ENCODE measurements at regions not wholly inside any gene's neighbourhood (a gene's known extent, or its start where the extent isn't known, plus 50 kb on each side); places are given as distances from the start of the nearest gene placed in this dataset.

DNA sequence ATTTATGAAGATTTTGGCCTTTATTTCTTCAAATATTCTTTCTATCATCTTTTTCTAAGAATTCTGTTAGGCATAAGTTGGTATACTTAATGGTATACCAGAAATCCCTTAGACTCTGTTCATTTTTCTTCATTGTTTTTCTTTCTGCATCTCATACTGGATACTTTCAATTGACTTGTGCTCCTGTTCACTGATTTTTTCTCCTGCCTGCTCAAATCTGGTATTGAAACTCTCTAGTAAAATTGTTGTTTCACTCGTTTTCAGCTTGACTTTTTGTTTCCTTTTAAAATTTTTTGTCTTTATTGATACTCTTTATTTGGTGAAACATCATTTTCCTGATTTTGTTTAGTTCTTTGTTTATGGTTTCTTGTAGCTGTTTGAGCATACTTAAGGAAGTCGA lies 243.2 kb downstream of the TRIB2 start:
- TF ChIP-seq, protein P1, sequence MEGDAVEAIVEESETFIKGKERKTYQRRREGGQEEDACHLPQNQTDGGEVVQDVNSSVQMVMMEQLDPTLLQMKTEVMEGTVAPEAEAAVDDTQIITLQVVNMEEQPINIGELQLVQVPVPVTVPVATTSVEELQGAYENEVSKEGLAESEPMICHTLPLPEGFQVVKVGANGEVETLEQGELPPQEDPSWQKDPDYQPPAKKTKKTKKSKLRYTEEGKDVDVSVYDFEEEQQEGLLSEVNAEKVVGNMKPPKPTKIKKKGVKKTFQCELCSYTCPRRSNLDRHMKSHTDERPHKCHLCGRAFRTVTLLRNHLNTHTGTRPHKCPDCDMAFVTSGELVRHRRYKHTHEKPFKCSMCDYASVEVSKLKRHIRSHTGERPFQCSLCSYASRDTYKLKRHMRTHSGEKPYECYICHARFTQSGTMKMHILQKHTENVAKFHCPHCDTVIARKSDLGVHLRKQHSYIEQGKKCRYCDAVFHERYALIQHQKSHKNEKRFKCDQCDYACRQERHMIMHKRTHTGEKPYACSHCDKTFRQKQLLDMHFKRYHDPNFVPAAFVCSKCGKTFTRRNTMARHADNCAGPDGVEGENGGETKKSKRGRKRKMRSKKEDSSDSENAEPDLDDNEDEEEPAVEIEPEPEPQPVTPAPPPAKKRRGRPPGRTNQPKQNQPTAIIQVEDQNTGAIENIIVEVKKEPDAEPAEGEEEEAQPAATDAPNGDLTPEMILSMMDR (IDR thresholded peaks at IDR 0.05; ENCODE audit: low read depth, low read length) = no peak
- TF ChIP-seq EZH2phosphoT487 (IDR thresholded peaks at IDR 0.05; ENCODE audit: low read depth) = no peak

Data from OCI-LY3 (cell line).